ENCODE measurements at regions not wholly inside any gene's neighbourhood (a gene's known extent, or its start where the extent isn't known, plus 50 kb on each side); places are given as distances from the start of the nearest gene placed in this dataset.

DNA sequence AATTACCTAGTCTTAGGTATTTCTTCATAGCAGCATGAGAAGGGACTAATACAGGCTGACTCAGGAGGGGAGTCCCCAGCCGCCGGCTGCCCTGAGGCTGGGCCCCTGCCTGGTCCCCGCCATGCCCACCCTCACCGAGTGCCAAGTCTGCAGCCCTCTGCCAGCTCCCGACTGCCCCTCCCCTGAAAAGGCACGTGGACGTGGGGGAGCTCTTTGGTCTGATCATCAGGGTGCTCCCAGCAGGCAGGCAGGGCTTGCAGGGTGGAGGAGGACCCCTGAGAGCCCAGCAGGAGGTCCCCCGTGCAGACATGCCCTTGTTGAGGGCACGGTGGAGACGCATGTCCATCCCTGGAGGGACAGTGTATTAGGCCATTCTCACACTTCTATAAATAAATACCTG lies 110.9 kb downstream of the UNCX start:
- no peak for DNase-seq (ENCODE audit: extremely low spot score, unreplicated experiment)
- no peaks in the 10 kb centered on the region for H3K9me3 Mint-ChIP-seq
- H3K4me3 Mint-ChIP-seq, result no peak overlapping the region
- H3K36me3 Mint-ChIP-seq, result no peaks in the 10 kb centered on the region
- TF ChIP-seq, protein P1, sequence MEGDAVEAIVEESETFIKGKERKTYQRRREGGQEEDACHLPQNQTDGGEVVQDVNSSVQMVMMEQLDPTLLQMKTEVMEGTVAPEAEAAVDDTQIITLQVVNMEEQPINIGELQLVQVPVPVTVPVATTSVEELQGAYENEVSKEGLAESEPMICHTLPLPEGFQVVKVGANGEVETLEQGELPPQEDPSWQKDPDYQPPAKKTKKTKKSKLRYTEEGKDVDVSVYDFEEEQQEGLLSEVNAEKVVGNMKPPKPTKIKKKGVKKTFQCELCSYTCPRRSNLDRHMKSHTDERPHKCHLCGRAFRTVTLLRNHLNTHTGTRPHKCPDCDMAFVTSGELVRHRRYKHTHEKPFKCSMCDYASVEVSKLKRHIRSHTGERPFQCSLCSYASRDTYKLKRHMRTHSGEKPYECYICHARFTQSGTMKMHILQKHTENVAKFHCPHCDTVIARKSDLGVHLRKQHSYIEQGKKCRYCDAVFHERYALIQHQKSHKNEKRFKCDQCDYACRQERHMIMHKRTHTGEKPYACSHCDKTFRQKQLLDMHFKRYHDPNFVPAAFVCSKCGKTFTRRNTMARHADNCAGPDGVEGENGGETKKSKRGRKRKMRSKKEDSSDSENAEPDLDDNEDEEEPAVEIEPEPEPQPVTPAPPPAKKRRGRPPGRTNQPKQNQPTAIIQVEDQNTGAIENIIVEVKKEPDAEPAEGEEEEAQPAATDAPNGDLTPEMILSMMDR (conservative IDR thresholded peaks at IDR 0.05), result no peak
- H3K4me1 Mint-ChIP-seq (ENCODE audit: unreplicated experiment), result peaks cover under 1% of the 10 kb centered on the region
- peaks cover 17% of the 10 kb centered on the region for H3K27me3 Mint-ChIP-seq
- no peak overlapping the region for H3K27ac Mint-ChIP-seq

DNA sequence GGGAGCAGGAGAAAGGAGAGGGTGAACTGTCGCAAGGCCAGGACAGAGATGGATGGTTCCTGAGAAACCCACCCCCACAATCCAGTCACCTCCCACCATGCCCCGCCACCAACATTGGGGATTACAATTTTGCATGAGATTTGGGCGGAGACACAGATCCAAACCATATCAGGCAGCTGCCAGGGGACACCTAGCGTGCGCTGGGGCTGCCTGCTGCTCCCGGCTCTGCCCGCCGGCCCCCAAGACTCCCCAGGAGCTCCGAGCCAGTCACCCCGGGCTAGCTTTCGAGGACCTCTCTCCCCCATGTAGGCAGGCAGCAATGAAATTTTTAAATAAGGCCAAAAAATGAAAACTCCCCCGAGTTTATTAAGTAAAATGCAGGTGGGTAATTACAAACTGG lies 111.7 kb downstream of the UNCX start:
- Mint-ChIP-seq H3K27ac (no peak overlapping the region), H3K4me1 (ENCODE audit: unreplicated experiment) (peaks cover 4% of the 10 kb centered on the region), H3K36me3 (no peaks in the 10 kb centered on the region), H3K9me3 (no peaks in the 10 kb centered on the region), H3K4me3 (no peak overlapping the region), H3K27me3 (peaks cover 15% of the 10 kb centered on the region)
- DNase-seq (ENCODE audit: extremely low spot score, unreplicated experiment), result no peak
- TF ChIP-seq, protein P1 (conservative IDR thresholded peaks at IDR 0.05), result no peak

DNA sequence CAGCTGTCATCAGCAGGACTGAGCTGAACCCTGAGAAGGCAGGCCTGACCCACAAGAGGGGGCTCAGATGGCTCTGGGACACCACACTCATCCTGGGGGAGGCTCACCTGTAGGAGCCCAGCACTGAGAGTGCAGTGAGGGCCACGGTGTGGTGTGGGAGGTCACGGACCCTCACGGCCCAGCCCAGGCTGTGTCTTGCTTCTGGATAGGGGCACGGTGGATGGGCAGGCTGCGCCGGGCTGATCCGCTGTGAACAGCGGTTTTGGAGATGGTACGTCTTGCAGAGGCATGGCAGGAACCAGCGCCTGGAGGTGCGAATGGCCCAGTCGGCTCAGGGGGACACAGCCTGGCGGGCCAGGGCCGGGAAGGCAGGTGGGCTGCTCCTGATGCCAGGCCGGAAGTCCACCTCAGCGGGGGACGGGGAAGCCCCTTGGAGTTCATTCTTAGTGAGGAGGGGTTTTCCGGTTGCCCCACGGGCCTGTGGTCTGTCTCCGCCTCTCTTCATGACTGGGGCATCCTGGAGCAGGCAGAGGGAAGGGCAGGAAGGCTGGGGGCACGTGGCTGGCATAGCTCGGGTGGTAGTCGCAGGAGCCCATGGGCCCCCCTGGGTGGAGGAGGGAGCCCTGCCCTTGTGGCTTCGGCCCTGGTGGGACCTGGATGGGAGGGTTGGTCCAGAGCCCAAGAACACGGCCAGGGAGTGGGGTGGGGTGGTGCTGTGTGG lies 112.5 kb downstream of the UNCX start:
- H3K4me3 Mint-ChIP-seq, result no peak overlapping the region
- H3K27ac Mint-ChIP-seq, result no peak overlapping the region
- H3K9me3 Mint-ChIP-seq, result no peaks in the 10 kb centered on the region
- DNase-seq (ENCODE audit: extremely low spot score, unreplicated experiment), result no peak
- H3K4me1 Mint-ChIP-seq (ENCODE audit: unreplicated experiment), result peaks cover 4% of the 10 kb centered on the region
- peaks cover 14% of the 10 kb centered on the region for H3K27me3 Mint-ChIP-seq
- no peaks in the 10 kb centered on the region for H3K36me3 Mint-ChIP-seq
- TF ChIP-seq, protein P1 (conservative IDR thresholded peaks at IDR 0.05), result no peak

DNA sequence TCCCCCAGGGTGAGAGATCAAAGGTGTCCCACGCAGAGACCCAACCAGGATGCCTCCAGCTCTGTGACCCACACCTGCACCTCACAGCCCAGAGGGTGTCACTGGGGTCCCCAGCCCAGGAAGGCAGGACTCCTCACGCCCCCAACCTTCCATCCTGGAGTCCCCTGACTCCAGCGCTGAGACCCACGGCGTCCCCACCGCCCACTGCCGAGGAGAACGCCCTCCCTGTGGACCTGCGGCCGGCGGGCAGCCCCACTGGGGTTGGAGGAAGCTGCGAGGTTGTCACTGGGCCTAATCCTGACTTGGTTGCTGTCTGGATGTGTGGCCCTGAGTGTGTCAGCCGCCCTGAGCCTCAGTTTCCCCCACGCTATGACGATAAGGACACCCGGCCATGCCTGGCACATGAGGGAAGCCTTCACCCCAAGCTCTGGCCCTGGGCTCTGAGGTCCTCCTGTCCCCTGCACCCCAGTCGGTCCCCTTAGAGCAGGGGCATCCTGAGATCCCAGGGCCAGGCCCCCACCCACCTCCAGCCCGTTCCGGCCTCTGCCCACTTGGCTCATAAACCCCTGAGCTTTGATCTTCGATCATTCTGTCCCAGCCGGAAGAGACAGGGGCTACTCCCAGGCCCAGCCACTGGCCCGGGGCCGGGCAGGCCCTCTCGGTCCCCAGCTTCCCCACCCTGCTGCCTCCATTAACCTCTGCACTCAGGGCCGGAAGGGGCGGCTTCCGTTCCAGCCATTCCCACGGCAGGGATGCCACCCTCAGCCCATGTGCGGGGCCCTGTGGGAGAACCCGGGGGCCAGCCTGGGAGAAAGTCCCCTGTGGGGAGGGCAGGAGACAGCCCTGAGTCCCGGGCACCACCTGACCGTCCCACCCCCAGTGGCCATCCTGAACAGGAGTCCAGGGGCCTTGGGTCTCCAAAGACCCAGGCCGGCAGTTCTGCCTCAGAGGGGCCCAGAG lies 113.2 kb downstream of the MICALL2 start:
- Mint-ChIP-seq H3K4me3 (no peak overlapping the region), H3K36me3 (no peaks in the 10 kb centered on the region), H3K27ac (no peak overlapping the region), H3K9me3 (no peaks in the 10 kb centered on the region), H3K4me1 (ENCODE audit: unreplicated experiment) (peaks cover 4% of the 10 kb centered on the region), H3K27me3 (peaks cover 19% of the 10 kb centered on the region)
- DNase-seq (ENCODE audit: extremely low spot score, unreplicated experiment), result no peak
- TF ChIP-seq, protein P1 (conservative IDR thresholded peaks at IDR 0.05), result no peak

DNA sequence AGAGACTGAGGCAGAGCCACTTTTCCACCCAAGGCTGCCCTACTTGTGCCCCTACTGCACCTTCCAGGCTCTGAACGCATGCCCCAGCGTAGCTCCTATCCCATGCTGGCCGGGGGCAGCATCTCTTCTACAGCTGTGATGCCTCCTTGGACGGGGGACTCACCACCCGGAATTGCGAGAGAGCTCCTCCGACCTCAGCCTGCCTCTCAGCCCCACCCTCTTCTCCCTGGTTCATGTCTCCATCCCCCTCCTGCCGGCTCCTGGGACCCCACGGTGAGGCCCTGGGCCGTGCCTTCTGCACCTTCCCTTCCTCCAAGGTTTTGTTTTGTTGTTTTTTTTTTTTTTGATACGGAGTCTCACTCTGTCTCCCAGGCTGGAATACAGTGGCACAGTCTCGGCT lies 112.4 kb downstream of the MICALL2 start:
- TF ChIP-seq, protein P1 (conservative IDR thresholded peaks at IDR 0.05), result no peak
- Mint-ChIP-seq H3K36me3 (no peaks in the 10 kb centered on the region), H3K4me1 (ENCODE audit: unreplicated experiment) (peaks cover 4% of the 10 kb centered on the region), H3K27ac (no peak overlapping the region), H3K9me3 (no peaks in the 10 kb centered on the region), H3K27me3 (peaks cover 19% of the 10 kb centered on the region), H3K4me3 (no peak overlapping the region)
- no peak for DNase-seq (ENCODE audit: extremely low spot score, unreplicated experiment)

Measured in type B pancreatic cell (in vitro differentiated cells).